ENCODE measurements at regions not wholly inside any gene's neighbourhood (a gene's known extent, or its start where the extent isn't known, plus 50 kb on each side); places are given as distances from the start of the nearest gene placed in this dataset.
"Not testable (repeated sequence)": the region's sequence is repeated elsewhere in the genome, so short reads cannot be mapped to it uniquely, and the experiment has no call there.

GRCh38 chr6:170146640-170147039 is 144.2 kb downstream of the DLL1 start:
- no peaks in the 10 kb centered on the region for H3K4me1 ChIP-seq (ENCODE audit: insufficient read depth, low read length, poor library complexity, severe bottlenecking)
- H3K27ac ChIP-seq (ENCODE audit: low read depth, low read length, poor library complexity, severe bottlenecking) = no peak overlapping the region
- H3K36me3 ChIP-seq (ENCODE audit: insufficient read depth, low read length, poor library complexity, severe bottlenecking) = no peaks in the 10 kb centered on the region
- intact Hi-C loops (cut with micrococcal nuclease; ENCODE audit: unreplicated experiment) = no loop called here
- H3K27me3 ChIP-seq (replicated peaks; ENCODE audit: insufficient read depth, low read depth, low read length, poor library complexity) = no peaks in the 10 kb centered on the region
- CTCF ChIA-PET = no interaction called here
- POLR2A ChIA-PET (ENCODE audit: low non-redundant PET) = no interaction called here
- no TSS peak for BruUV-seq (replicated peaks)
- no peaks in the 10 kb centered on the region for H3K9me3 ChIP-seq (ENCODE audit: low read depth, low read length, poor library complexity, severe bottlenecking)
- no peak for TF ChIP-seq CTCF (conservative IDR thresholded peaks at IDR 0.05; ENCODE audit: low read depth, low read length)
- no peak for TF ChIP-seq EZH2 (IDR thresholded peaks at IDR 0.05; ENCODE audit: borderline replicate concordance, low read depth, low read length, poor library complexity, severe bottlenecking)
- no peak for DNase-seq (ENCODE audit: low spot score)
- H3K4me3 ChIP-seq (ENCODE audit: low read depth, low read length, poor library complexity, severe bottlenecking) = no peak overlapping the region

- H3K27me3 ChIP-seq (replicated peaks; ENCODE audit: insufficient read depth, low read depth, low read length, poor library complexity); H3K4me1 ChIP-seq (ENCODE audit: insufficient read depth, low read length, poor library complexity, severe bottlenecking); H3K4me3 ChIP-seq (ENCODE audit: low read depth, low read length, poor library complexity, severe bottlenecking); H3K9me3 ChIP-seq (ENCODE audit: low read depth, low read length, poor library complexity, severe bottlenecking); intact Hi-C loops (cut with micrococcal nuclease; ENCODE audit: unreplicated experiment); BruUV-seq (replicated peaks); H3K36me3 ChIP-seq (ENCODE audit: insufficient read depth, low read length, poor library complexity, severe bottlenecking); POLR2A ChIA-PET (ENCODE audit: low non-redundant PET); DNase-seq (ENCODE audit: low spot score); H3K27ac ChIP-seq (ENCODE audit: low read depth, low read length, poor library complexity, severe bottlenecking); CTCF ChIA-PET: not testable (repeated sequence)
These were observed 144.7 kb downstream of the DLL1 start for GRCh38 chr6:170146131-170146530.

- H3K27ac ChIP-seq (ENCODE audit: low read depth, low read length, poor library complexity, severe bottlenecking); intact Hi-C loops (cut with micrococcal nuclease; ENCODE audit: unreplicated experiment); BruUV-seq (replicated peaks); DNase-seq (ENCODE audit: low spot score); CTCF ChIA-PET; H3K27me3 ChIP-seq (replicated peaks; ENCODE audit: insufficient read depth, low read depth, low read length, poor library complexity); H3K4me3 ChIP-seq (ENCODE audit: low read depth, low read length, poor library complexity, severe bottlenecking); POLR2A ChIA-PET (ENCODE audit: low non-redundant PET); H3K9me3 ChIP-seq (ENCODE audit: low read depth, low read length, poor library complexity, severe bottlenecking); H3K36me3 ChIP-seq (ENCODE audit: insufficient read depth, low read length, poor library complexity, severe bottlenecking); H3K4me1 ChIP-seq (ENCODE audit: insufficient read depth, low read length, poor library complexity, severe bottlenecking): not testable (repeated sequence)
These were observed 145.2 kb downstream of the DLL1 start for GRCh38 chr6:170145716-170146115.

GRCh38 chr6:170145272-170145592 is 145.6 kb downstream of the DLL1 start:
- no peak for TF ChIP-seq EZH2 (IDR thresholded peaks at IDR 0.05; ENCODE audit: borderline replicate concordance, low read depth, low read length, poor library complexity, severe bottlenecking)
- no peak for TF ChIP-seq CTCF (conservative IDR thresholded peaks at IDR 0.05; ENCODE audit: low read depth, low read length)
- no peaks in the 10 kb centered on the region for H3K36me3 ChIP-seq (ENCODE audit: insufficient read depth, low read length, poor library complexity, severe bottlenecking)
- no peaks in the 10 kb centered on the region for H3K9me3 ChIP-seq (ENCODE audit: low read depth, low read length, poor library complexity, severe bottlenecking)
- H3K4me1 ChIP-seq (ENCODE audit: insufficient read depth, low read length, poor library complexity, severe bottlenecking) = no peaks in the 10 kb centered on the region
- no TSS peak for BruUV-seq (replicated peaks)
- DNase-seq (ENCODE audit: low spot score) = no peak
- no peak overlapping the region for H3K4me3 ChIP-seq (ENCODE audit: low read depth, low read length, poor library complexity, severe bottlenecking)
- no peaks in the 10 kb centered on the region for H3K27me3 ChIP-seq (replicated peaks; ENCODE audit: insufficient read depth, low read depth, low read length, poor library complexity)
- H3K27ac ChIP-seq (ENCODE audit: low read depth, low read length, poor library complexity, severe bottlenecking) = no peak overlapping the region
- ChIA-PET CTCF (no interaction called here), POLR2A (ENCODE audit: low non-redundant PET) (no interaction called here)
- intact Hi-C loops (cut with micrococcal nuclease; ENCODE audit: unreplicated experiment) = no loop called here
